HG03432 (cell line): ENCODE measurements at regions not wholly inside any gene's neighbourhood (a gene's known extent, or its start where the extent isn't known, plus 50 kb on each side); places are given as distances from the start of the nearest gene placed in this dataset.
A peak's percentile ranks its signal among the peaks of the same experiment; 100 is the strongest.
"Not testable (repeated sequence)": the region's sequence is repeated elsewhere in the genome, so short reads cannot be mapped to it uniquely, and the experiment has no call there.

Experiments used
- ATAC-seq: cut with Tn5 transposase; IDR thresholded peaks from one replicate; pipeline ENCODE4 v1.9.1; 2021; ENCODE audit warnings: mild to moderate bottlenecking, moderate library complexity; ENCODE audit not compliant: unreplicated experiment

DNA sequence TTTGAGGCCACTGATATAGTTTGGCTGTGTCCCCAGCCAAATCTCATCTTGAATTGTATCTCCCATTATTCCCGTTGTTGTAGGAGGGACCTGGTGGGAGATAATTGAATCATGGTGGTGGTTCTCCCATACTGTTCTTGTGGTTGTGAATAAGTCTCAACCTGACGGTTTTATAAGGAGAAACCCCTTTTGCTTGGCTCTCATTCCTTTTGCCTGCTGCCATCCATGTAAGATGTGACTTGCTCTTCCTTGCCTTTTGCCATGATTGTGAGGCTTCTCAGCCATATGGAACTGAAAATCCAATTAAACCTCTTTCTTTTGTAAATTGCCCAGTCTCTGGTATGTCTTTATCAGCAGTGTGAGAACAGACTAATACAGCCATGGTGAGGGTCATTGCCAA lies 431.6 kb upstream of the ID2 start:
- ATAC-seq: not testable (repeated sequence)

- no peak for ATAC-seq
These were observed 430.6 kb upstream of the ID2 start for GRCh38 chr2:8251291-8251690.

- ATAC-seq: no peak
These were observed 430.0 kb upstream of the ID2 start for GRCh38 chr2:8251856-8252255.

GRCh38 chr2:8252997-8253694 lies 428.7 kb upstream of the ID2 start:
- ATAC-seq: peak; percentile 92

GRCh38 chr2:8253781-8254180 lies 428.1 kb upstream of the ID2 start:
- no peak for ATAC-seq

DNA sequence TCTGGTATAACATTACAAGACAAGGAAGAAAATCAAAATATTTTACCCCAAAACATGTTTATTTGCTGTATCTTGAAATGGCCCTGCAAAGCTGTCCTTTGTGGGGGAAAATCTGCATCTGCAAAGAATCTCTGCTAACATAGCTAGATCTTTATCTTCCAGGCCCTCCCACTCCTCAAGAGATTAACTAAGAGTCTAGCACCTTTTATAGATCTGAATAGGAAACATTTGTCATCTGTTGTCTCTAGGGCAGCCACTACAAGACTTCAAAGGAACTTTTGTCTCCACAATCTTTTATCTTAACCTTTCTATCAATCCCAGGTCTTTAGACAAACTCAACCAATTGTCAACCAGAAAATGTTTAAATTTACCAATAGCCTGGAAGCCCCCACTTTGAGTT lies 427.6 kb upstream of the ID2 start:
- ATAC-seq: not testable (repeated sequence)

DNA sequence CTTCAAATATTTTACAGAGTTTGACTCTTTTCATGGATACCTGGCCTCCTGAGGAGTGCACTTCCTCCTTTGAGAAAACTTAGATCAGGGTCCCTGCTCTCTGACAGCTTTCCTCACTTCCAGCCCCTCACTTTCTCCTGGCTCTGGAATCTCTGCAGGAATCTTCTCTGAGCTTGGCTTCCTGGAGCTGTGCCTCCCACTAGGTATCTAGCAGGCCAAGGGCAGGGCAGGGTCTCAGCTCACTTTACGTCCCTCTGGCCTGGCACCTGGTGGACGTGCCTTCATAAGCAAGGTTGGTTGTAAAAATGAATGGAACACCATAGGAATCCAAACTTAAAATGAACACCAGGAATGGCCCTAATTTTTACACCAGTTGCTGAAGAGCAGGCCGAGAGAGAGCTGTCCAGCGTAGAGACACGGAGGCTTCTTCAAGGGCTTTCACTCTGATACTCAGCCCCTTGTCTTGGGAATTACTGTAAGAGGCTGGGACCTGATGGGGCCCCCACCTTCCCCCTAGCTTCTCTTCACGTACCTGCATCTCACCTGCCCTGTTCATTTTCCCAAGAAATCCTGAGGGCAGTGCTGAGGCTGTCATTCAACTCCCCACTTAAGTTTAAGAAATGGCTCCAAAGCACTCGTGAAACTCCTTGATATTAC lies 426.9 kb upstream of the ID2 start:
- no peak for ATAC-seq

DNA sequence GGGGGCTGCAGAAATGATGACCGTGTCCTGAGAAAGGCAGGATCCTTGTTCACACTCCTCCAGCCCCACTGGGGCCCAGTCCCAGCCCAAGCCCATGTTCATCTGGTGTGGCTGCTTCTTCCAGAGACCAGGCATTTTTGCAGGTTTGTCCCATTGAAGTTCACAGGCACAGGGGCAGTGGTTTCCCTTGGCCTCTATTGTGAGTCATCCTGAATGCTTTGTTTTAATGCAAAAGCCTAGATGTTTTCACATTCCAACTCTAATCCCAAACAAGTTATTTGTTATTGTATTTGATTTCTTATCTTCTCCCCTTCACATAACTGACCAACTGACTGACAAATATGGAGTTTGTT lies 426.4 kb upstream of the ID2 start:
- ATAC-seq: no peak

DNA sequence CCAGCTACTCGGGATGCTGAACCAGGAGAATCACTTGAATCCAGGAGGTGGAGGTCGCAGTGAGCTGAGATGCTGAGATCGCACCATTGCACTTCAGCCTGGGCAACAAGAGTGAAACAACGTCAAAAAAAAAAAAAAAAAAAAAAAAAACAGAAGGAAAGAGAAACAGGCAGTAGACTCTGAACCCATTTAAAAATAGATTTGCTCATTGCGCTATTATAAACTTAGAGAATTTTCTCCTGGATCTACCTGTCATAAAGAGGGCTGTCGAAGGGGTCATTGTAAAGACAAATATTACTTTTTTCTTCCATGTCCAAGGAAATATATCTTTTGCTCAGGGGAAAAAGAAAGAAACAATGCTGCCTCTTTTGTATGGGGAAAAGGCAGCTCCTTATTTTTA lies 425.0 kb upstream of the ID2 start:
- no peak for ATAC-seq

DNA sequence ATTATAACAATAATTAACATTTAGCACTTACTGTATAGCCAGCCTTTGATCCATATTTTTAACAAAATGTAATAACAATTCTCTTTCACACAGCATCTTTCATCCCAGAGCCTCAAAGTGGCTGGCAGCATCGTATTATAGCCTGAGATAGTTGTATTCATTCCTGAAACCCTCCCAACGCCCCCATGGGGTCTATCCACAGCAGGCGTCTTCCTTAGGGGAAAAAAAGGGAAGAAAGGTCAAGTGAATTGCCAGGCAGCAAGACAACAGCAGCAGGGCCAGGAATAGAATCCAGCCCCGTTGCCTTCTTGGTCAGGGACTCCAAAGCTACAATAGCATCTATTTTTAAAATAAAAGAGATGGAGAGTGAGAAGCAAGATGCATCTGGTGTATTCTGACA lies 424.4 kb upstream of the ID2 start:
- no peak for ATAC-seq

DNA sequence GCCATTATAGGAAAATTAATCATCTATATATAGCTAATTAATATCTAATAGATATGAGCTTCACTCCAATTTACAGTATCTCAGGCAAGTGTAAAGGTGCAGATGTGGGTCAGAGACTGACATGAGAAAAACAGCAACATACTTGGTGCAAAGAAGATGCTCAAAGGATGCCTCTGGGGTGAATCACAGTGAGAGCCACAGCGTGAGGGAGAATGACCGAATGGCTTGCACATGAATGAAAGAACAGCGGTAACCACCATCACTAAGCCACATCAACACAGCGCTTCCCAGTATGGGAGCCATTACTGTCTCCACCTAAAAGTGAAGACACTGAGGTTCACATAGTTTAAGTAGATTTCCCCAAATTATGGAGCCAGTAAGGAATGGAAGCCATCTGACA lies 423.4 kb upstream of the ID2 start:
- ATAC-seq: no peak

DNA sequence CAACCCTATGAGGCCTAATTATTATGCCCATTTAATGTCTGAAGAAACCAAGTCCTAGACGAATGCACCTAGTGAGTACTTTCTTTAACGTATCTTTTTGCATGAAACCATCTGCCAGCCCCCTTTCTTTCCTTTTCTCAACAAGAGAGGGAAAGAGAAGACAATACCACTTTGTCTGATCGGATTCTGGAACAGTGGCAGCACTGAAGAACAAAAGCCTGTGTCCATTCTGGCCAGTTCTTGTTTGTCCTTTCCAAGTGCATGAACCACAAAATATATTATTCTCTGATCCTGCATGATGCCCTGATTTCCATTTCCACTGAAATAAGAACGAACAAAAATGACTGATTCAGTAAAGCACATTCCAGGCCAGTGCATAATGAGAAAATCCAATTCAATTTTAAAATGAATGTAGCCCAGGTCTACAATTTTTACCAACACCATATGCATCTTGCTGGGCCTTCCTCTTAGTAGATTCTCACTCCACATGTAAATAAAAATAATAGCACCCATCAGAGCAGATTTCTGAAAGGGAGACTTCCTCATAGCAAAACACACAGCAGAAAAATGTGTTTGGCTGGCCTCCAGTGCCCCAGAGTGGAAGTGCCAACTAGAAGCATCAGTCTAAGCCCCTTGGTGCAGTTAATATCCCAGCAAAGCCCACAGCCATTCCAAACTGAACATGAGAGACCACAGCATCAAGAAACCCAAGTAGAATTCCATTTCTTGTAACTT lies 422.6 kb upstream of the ID2 start:
- ATAC-seq: no peak

GRCh38 chr2:8259841-8260178 lies 422.0 kb upstream of the ID2 start:
- ATAC-seq: no peak

- ATAC-seq: no peak
These were observed 421.6 kb upstream of the ID2 start for GRCh38 chr2:8260213-8260612.

DNA sequence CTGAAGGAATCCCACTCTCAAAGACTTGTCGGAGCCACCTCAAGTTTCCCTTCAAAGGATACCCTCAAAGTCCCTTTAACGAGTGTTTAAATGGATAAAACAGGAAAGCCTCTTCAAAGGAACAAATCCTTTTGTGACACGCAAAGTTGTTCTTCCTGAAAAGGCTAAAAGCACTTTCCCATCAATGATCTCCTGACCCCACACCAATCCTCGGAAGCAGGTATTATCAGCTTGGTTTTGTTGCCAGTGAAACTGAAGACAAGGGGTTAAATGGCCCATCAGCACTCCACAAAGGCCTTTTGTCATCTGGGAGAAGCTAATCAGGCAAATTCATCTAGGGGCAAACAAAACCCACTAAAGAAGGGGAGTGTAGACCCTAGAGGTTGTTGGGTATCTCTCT lies 418.0 kb upstream of the ID2 start:
- ATAC-seq: no peak

- ATAC-seq: no peak
These were observed 416.9 kb upstream of the ID2 start for GRCh38 chr2:8264981-8265380.

GRCh38 chr2:8265476-8266226 lies 416.2 kb upstream of the ID2 start:
- no peak for ATAC-seq

DNA sequence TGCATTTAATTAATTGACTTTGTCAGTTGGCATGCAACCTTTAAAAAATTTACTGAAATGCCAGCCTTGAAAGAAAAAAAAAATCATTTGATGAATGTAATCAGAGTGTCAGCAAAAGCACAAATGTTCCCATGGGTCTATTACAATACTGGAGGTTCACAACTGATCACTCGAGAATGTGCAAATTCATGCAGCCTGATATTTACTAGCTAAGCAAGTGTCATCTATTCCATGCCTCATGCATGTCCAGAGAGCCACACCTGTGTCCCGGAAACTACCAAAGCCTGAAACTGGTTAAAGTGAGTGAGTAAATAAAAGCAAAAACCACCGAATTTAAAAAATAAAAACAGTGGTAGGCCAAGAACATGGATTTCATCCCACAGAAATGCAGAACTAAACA lies 415.3 kb upstream of the ID2 start:
- no peak for ATAC-seq

DNA sequence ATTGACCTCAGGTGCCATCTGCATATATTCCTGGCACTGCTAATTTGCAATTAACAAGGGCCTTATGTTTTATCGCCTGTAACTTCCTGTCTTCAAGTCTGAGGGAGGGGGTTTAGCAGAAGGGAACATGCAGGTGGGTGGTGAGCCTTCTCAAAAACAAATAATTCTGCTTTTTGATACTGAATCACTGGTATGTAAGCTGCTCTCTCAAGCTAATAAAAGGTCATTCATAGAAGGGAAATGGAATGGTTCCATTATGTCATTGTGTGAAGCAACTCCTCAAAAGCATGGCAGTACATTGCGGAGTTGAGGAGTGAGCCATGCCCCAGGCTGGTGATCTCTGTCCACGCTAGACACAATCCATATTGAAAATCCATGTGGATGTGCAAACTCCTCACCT lies 414.8 kb upstream of the ID2 start:
- no peak for ATAC-seq

DNA sequence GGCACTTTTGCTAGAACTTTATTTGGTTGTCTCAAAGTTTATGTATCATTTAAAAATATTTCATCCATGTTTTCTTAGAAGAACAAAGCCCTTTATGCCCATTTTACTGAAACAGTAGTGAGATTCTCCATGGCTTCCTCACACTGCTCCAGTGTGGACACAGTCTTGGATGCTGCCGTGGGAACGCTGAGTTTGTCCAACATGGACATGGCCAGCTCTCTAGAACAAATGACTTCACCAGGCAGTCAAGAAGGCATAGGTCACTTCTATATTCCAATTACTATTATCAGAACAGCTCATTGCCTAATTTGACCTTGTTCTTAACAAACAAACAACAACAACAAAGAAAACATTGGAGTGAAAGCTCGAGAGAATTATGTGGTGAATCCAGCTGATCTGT lies 414.1 kb upstream of the ID2 start:
- ATAC-seq: no peak

- ATAC-seq: no peak
These were observed 413.6 kb upstream of the ID2 start for GRCh38 chr2:8268172-8268783.
